HCT116 (cell line): ENCODE measurements at regions not wholly inside any gene's neighbourhood (a gene's known extent, or its start where the extent isn't known, plus 50 kb on each side); places are given as distances from the start of the nearest gene placed in this dataset.

Experiments
- ATAC-seq: fragments of 200-7000 bp; cut with Tn5 transposase; 2 replicates; pipeline ENCODE4 v1.9.1; 2020; ENCODE audit warnings: mild to moderate bottlenecking, moderate library complexity
- BruUV-seq: library from RNA; stranded (reverse); fragments of 400-500 nt; replicated peaks from 2 replicates; lab custom pipeline; 2021; lab: Mats Ljungman, UMichigan
- CTCF ChIA-PET: fragments of 300-600 bp; sonication (Branson Sonifier 250); formaldehyde crosslinking; loops from one replicate; lab custom pipeline; 2021; ENCODE audit warnings: antibody characterized with exemption; lab: Charles Lee
- POLR2A ChIA-PET: fragments of 300-600, 350-600 bp; sonication (Branson Sonifier 250); formaldehyde crosslinking; loops from one replicate; lab custom pipeline; 2021; ENCODE audit warnings: antibody characterized with exemption; lab: Charles Lee
- RAD21 ChIA-PET, 2 experiments: fragments of 300-600 bp; sonication (Branson Sonifier 250); formaldehyde crosslinking; loops; one replicate each; lab custom pipeline; 2023; ENCODE audit warnings: low total read pairs in 2 of 2; ENCODE audit not compliant: uncharacterized antibody in 2 of 2, unreplicated experiment in 2 of 2, low non-redundant PET in 1 of 2; lab: Charles Lee
- DNase-seq: peaks from one replicate; pipeline ENCODE4 v3.0.0-alpha.2; 2010; ENCODE audit warnings: low read depth, low spot score
- H2AFZ ChIP-seq: fragments of 200-600 bp; shearing (Covaris generic), sonication (generic); 2 replicates; pipeline ENCODE4 v1.6.1; 2017; ENCODE audit warnings: low read depth, mixed run types, mixed read lengths, antibody characterized with exemption, low read length; ENCODE audit not compliant: poor library complexity, severe bottlenecking
- H3K27ac ChIP-seq: 2 replicates; pipeline ENCODE4 v1.5.1; 2012; ENCODE audit warnings: low read depth, low read length
- H3K27me3 ChIP-seq: fragments of 200-600 bp; sonication (generic); 2 replicates; pipeline ENCODE4 v1.6.1; 2016; ENCODE audit warnings: mixed run types, low read length, mixed read lengths; ENCODE audit not compliant: insufficient read depth
- H3K36me3 ChIP-seq, 2 experiments: fragments of 200-500 bp in 1 of 2; fragments of 200-600 bp in 1 of 2; sonication (Bioruptor generic) in 1 of 2; sonication (generic) in 1 of 2; 2 replicates each; pipeline versions ENCODE4 v1.5.1 to v1.6.1; 2014 to 2016; ENCODE audit warnings: low read length in 2 of 2, inconsistent platforms in 1 of 2, mixed read lengths in 1 of 2, mixed run types in 1 of 2; ENCODE audit not compliant: insufficient read depth in 2 of 2, control insufficient read depth in 1 of 2
- H3K4me1 ChIP-seq, 2 experiments: fragments of 200-600 bp in 1 of 2; sonication (generic) in 1 of 2; 2 replicates each; pipeline versions ENCODE4 v1.5.1 to v1.6.1; 2012 to 2017; ENCODE audit warnings: low read length in 2 of 2, inconsistent platforms in 1 of 2, mild to moderate bottlenecking in 1 of 2, mixed read lengths in 1 of 2, mixed run types in 1 of 2, moderate library complexity in 1 of 2; ENCODE audit not compliant: insufficient read depth in 2 of 2, control insufficient read depth in 1 of 2
- H3K4me2 ChIP-seq: fragments of 200-600 bp; sonication (generic); 2 replicates; pipeline ENCODE4 v1.6.1; 2017; ENCODE audit warnings: mixed run types, low read length, mixed read lengths
- H3K4me3 ChIP-seq, 2 experiments: fragments of 200-600 bp in 1 of 2; sonication (generic) in 1 of 2; replicated peaks in 1 of 2; 2 replicates each; pipeline ENCODE4 v1.5.1; 2011 to 2016; ENCODE audit warnings: low read length in 2 of 2, control low read depth in 1 of 2, low read depth in 1 of 2, mild to moderate bottlenecking in 1 of 2, mixed read lengths in 1 of 2, mixed run types in 1 of 2
- H3K79me2 ChIP-seq: fragments of 200-600 bp; sonication (generic); 2 replicates; pipeline ENCODE4 v1.6.1; 2017; ENCODE audit warnings: mild to moderate bottlenecking, mixed run types, low read length, moderate library complexity, mixed read lengths; ENCODE audit not compliant: insufficient read depth
- H3K9ac ChIP-seq: fragments of 200-600 bp; sonication (generic); 2 replicates; pipeline ENCODE4 v1.6.1; 2016; ENCODE audit warnings: low read length, mixed read lengths
- H3K9me2 ChIP-seq: fragments of 200-600 bp; sonication (generic), shearing (Covaris generic); 2 replicates; pipeline ENCODE4 v1.6.1; 2017; ENCODE audit warnings: mixed run types, mild to moderate bottlenecking, moderate library complexity; ENCODE audit not compliant: insufficient read depth
- H3K9me3 ChIP-seq, 2 experiments: fragments of 200-500 bp in 1 of 2; fragments of 200-600 bp in 1 of 2; sonication (Bioruptor generic) in 1 of 2; sonication (generic) in 1 of 2; 2 replicates each; pipeline ENCODE4 v1.6.1; 2014 to 2017; ENCODE audit warnings: low read length in 2 of 2, mixed read lengths in 2 of 2, inconsistent platforms in 1 of 2, low read depth in 1 of 2, mild to moderate bottlenecking in 1 of 2, mixed run types in 1 of 2, moderate library complexity in 1 of 2; ENCODE audit not compliant: control insufficient read depth in 1 of 2, insufficient read depth in 1 of 2
- H4K20me1 ChIP-seq: fragments of 200-600 bp; sonication (generic), shearing (Covaris generic); 2 replicates; pipeline ENCODE4 v1.6.1; 2017; ENCODE audit warnings: mixed run types, mild to moderate bottlenecking, moderate library complexity; ENCODE audit not compliant: insufficient read depth
- CBX3 ChIP-seq: IDR thresholded peaks from 2 replicates; pipeline ENCODE4 v1.6.1; 2012; ENCODE audit warnings: low read depth
- CEBPB ChIP-seq: IDR thresholded peaks from 2 replicates; pipeline ENCODE4 v1.6.1; 2012; ENCODE audit warnings: low read depth
- EGR1 ChIP-seq: IDR thresholded peaks from 2 replicates; pipeline ENCODE4 v1.6.1; 2012; ENCODE audit warnings: low read depth
- ELF1 ChIP-seq: IDR thresholded peaks from 2 replicates; pipeline ENCODE4 v1.6.1; 2012; ENCODE audit warnings: low read depth, borderline replicate concordance
- EZH2 ChIP-seq: fragments of 200-600 bp; sonication (generic); IDR thresholded peaks from 2 replicates; pipeline ENCODE4 v1.6.1; 2017; ENCODE audit warnings: antibody characterized with exemption, mixed run types
- FOSL1 ChIP-seq: IDR thresholded peaks from 2 replicates; pipeline ENCODE4 v1.6.1; 2012; ENCODE audit warnings: low read depth
- JUND ChIP-seq: IDR thresholded peaks from 2 replicates; pipeline ENCODE4 v1.6.1; 2012
- POLR2A ChIP-seq: IDR thresholded peaks from 2 replicates; pipeline ENCODE4 v1.7.0; 2011; ENCODE audit warnings: borderline replicate concordance; ENCODE audit not compliant: insufficient read depth, insufficient read length; ENCODE audit errors: extremely low read depth
- RAD21 ChIP-seq: IDR thresholded peaks from 2 replicates; pipeline ENCODE4 v1.6.1; 2012; ENCODE audit warnings: low read depth, mild to moderate bottlenecking
- SIN3A ChIP-seq: IDR thresholded peaks from 2 replicates; pipeline ENCODE4 v1.6.1; 2012; ENCODE audit warnings: low read depth
- SP1 ChIP-seq: IDR thresholded peaks from 2 replicates; pipeline ENCODE4 v1.6.1; 2012; ENCODE audit warnings: low read depth
- YY1 ChIP-seq: IDR thresholded peaks from 2 replicates; pipeline ENCODE4 v1.6.1; 2011; ENCODE audit warnings: low read length, low read depth, moderate library complexity, mild to moderate bottlenecking; ENCODE audit not compliant: insufficient replicate concordance; ENCODE audit errors: extremely low read depth
- ZFX ChIP-seq: fragments of 450-650 bp; IDR thresholded peaks from 2 replicates; pipeline ENCODE4 v1.6.1; 2017
- ZNF274 ChIP-seq: fragments of 200-500 bp; sonication (Bioruptor generic); IDR thresholded peaks from 2 replicates; pipeline ENCODE4 v1.6.1; 2014; ENCODE audit warnings: mild to moderate bottlenecking, low read depth, low read length, inconsistent platforms
- intact Hi-C: fragments of 100-400 bp; cut with micrococcal nuclease; formaldehyde crosslinking; loops from 2 replicates; pipeline ENCODE4 v1.10.0; 2022
- TF ChIP-seq, protein P1 (sequence below), 3 experiments: fragments of 200-600 bp in 1 of 3; sonication (generic) in 1 of 3; IDR thresholded peaks in 2 of 3; conservative IDR thresholded peaks in 1 of 3; 2 replicates each; pipeline ENCODE4 v1.5.1; 2012 to 2017; ENCODE audit warnings: low read depth in 2 of 3, low read length in 2 of 3, antibody characterized with exemption in 1 of 3, borderline replicate concordance in 1 of 3, control low read depth in 1 of 3, mild to moderate bottlenecking in 1 of 3, mixed read lengths in 1 of 3, mixed run types in 1 of 3, moderate library complexity in 1 of 3; ENCODE audit not compliant: insufficient read depth in 1 of 3
- TF ChIP-seq, protein P2 (sequence below): IDR thresholded peaks from 2 replicates; pipeline ENCODE4 v1.6.1; 2012

DNA sequence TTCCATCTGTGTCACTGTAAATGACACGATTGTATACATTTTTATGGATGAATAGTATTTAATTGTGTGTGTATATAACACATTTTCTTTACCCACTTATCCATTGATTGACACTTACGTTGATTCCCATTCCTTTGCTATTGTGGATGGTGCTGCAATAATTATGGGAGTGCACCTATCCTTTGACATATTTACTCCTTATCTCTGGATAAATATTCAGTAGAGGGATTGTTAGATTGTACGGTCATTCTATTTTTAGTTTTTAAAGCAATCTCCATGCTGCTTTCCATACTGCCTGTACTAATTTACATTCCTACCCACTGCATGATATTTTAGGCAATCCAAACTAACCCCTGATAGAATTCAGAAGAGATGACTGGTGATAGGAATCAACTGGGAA lies 980.1 kb downstream of the FSTL5 start:
- ChIA-PET CTCF (no interaction called here), POLR2A (no interaction called here), RAD21 (no interaction called here)
- Histone ChIP-seq H3K36me3 (no peaks in the 10 kb centered on the region), H3K4me2 (no peak overlapping the region), H2AFZ (no peak overlapping the region), H3K79me2 (no peaks in the 10 kb centered on the region), H3K27me3 (no peaks in the 10 kb centered on the region), H3K27ac (no peak overlapping the region), H4K20me1 (no peaks in the 10 kb centered on the region), H3K4me3 (no peak overlapping the region), H3K9ac (no peak overlapping the region), H3K9me3 (no peaks in the 10 kb centered on the region), H3K9me2 (no peaks in the 10 kb centered on the region), H3K4me1 (no peaks in the 10 kb centered on the region)
- no peak for ATAC-seq
- DNase-seq: no peak
- no peak for TF ChIP-seq CEBPB
- no peak for TF ChIP-seq EZH2
- TF ChIP-seq SP1: no peak
- TF ChIP-seq, protein P1, sequence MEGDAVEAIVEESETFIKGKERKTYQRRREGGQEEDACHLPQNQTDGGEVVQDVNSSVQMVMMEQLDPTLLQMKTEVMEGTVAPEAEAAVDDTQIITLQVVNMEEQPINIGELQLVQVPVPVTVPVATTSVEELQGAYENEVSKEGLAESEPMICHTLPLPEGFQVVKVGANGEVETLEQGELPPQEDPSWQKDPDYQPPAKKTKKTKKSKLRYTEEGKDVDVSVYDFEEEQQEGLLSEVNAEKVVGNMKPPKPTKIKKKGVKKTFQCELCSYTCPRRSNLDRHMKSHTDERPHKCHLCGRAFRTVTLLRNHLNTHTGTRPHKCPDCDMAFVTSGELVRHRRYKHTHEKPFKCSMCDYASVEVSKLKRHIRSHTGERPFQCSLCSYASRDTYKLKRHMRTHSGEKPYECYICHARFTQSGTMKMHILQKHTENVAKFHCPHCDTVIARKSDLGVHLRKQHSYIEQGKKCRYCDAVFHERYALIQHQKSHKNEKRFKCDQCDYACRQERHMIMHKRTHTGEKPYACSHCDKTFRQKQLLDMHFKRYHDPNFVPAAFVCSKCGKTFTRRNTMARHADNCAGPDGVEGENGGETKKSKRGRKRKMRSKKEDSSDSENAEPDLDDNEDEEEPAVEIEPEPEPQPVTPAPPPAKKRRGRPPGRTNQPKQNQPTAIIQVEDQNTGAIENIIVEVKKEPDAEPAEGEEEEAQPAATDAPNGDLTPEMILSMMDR (IDR thresholded peaks at IDR 0.05 in 2 of 3, conservative IDR thresholded peaks at IDR 0.05 in 1 of 3; ENCODE audit: borderline replicate concordance in 1 of 3, insufficient read depth in 1 of 3, low read depth in 2 of 3, low read length in 2 of 3): no peak
- no peak for TF ChIP-seq ZFX
- TF ChIP-seq POLR2A: no peak
- TF ChIP-seq SIN3A: no peak
- TF ChIP-seq YY1: no peak
- no peak for TF ChIP-seq ZNF274
- no peak for TF ChIP-seq RAD21
- TF ChIP-seq, protein P2, sequence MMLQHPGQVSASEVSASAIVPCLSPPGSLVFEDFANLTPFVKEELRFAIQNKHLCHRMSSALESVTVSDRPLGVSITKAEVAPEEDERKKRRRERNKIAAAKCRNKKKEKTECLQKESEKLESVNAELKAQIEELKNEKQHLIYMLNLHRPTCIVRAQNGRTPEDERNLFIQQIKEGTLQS: no peak
- no peak for TF ChIP-seq CBX3
- TF ChIP-seq ELF1: no peak
- no peak for TF ChIP-seq EGR1
- TF ChIP-seq FOSL1: no peak
- TF ChIP-seq JUND: no peak
- intact Hi-C loops: no loop called here
- no TSS peak for BruUV-seq
